GM18507 (cell line): ENCODE measurements at regions not wholly inside any gene's neighbourhood (a gene's known extent, or its start where the extent isn't known, plus 50 kb on each side); places are given as distances from the start of the nearest gene placed in this dataset.

Source experiments
- DNase-seq: peaks from one replicate; pipeline ENCODE4 v3.0.0; 2011; ENCODE audit warnings: low read depth; ENCODE audit not compliant: insufficient read length; ENCODE audit errors: extremely low spot score
- FAIRE-seq: peaks from 2 replicates; lab custom pipeline; 2011; peaks lifted over from hg19 to GRCh38; lab: Jason Lieb, UNC

- DNase-seq (no peak), FAIRE-seq (no peak)
These were observed 459.1 kb downstream of the MIAT start for GRCh38 chr22:27116312-27117086.

DNA sequence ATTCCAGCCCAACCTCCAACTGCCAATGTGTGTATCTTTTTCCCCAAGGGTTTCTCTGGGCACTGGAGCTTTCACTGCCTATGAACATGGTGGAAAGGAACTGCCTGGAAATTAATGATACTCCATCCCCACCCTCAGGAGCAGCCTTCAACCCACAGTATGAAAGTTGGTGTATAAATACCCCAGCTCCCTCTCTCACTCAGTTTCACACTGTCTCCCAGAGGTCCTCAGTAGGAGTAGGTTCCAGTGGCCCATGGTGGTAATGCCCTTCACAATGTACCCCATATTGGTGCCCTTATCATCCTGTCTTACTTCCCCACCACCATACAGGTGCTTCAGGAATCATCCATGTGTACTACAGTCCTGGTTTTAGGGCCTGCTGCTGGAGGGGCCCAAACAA, 462.6 kb downstream of the MIAT start:
- no peak for FAIRE-seq
- no peak for DNase-seq

- FAIRE-seq (no peak), DNase-seq (no peak)
These were observed 465.2 kb downstream of the MIAT start for GRCh38 chr22:27122574-27122973.

GRCh38 chr22:27123880-27124279, 466.5 kb downstream of the MIAT start:
- DNase-seq (no peak), FAIRE-seq (no peak)

DNA sequence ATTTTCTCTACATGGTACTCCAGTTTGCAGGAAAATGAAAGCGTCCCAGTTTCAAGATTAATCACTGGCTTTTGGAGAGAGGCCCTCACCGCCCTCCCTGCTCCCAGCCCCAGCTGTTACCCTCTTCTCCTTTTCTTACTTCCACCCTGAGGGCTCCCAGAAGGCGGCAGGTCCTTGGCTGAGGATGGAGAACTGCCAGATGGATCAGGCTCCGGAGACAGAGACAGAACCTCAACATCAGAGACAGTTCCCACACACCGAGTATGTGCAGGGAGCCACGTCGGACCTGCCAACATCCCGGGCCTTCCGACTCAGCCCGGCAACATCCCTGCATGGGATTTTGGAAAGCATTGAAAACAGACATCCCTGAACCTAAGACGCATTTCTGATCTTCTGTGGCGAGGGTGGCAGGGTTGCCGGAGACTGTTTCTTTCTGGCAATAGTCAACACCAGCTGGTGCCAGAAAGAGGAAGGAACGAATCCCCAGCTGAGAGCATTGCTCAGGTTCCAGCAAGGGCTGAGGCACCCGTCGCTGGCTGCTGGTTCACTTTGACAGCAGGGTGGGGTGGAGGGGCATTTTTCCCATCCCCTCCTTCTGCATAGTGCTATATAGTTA, 467.1 kb downstream of the MIAT start:
- FAIRE-seq: no peak
- DNase-seq: no peak

DNA sequence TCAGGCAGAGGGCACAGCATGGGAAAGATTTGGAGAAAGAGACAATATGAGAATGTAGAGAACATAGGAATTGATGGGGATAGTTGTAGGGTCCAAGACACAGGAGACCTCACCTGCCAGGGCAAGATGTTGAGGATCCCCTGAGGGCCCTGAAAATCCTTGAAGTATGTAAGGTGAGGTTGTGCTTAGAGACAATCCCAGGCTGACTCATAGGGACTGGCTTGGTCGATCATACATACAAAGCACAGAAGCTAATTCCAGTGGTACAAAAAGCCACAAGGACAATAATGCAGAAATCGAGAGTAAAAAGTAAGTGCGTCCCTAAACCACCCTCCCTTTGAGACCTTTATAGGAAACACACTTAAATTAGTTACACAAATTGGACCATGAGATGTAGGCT, 468.2 kb downstream of the MIAT start:
- FAIRE-seq (no peak), DNase-seq (no peak)

DNA sequence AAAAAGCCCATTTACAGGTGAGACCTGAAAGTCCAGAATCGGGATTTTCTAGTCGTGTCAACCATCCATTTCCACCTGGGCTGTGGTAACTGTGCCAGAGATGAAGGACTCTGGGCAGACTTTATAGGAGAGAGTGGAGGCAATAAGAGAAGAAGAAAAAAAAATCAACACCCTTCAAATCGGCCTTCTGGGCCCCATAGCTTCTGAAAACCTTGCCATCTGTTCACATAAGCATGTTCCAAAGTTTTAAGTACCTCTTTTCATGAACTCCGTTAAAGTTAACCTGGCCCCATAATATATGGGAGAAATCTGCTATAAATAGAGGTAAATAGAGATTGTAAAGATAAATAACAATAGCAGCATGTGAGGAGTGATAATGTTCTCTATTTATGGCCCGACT, 470.5 kb downstream of the MIAT start:
- FAIRE-seq (no peak), DNase-seq (no peak)

DNA sequence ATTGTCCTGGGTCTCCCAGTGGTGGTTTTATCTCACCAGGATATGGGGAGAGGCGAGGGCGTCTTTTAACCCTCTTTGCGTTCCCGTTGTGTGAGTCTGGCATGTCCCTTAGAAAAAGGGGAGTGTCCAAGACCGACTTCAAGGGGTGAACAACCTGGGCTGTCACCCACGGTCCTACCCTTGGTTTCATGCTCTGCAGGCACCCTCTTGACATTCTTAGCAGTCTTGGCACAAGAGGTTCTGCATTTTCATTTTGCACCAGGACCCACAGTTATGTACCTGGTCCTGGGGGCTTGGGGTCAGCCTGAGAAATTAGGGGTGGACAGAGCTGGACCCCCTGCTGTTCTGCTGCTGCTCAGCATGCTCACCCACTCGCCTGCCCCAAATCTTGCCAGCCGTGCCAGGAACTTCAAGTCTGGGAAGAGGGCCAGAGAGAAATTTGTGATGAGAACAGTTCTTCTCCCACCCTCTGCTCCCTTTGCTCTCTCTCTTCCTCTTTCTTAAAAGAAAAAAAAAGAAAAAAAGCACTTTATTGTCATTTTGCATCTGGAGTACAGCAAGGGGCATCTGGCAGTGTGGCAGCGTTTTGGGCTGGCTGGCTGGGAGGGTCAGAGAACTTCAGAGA, 471.2 kb downstream of the MIAT start:
- DNase-seq: no peak
- no peak for FAIRE-seq

GRCh38 chr22:27129266-27129665, 471.9 kb downstream of the MIAT start:
- DNase-seq (no peak), FAIRE-seq (no peak)

DNA sequence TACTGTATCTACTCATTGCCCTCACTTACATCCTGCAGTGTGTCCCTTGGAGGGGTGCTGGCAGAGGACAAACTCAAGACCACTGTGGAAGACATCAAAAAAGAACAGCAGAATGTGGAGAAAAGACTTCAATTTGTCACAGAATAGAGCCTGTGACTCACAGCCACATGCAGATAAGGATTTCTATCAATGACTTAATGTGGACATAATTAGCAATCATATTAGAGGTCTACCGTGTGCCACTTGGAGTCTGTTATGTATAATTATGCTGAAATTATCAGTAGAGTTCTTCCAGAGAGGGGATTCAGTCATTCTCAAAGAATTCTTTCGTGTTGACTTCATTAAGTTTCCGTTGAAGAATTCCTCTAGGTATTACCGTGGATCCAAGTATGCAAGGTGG, 473.5 kb downstream of the MIAT start:
- no peak for FAIRE-seq
- no peak for DNase-seq

DNA sequence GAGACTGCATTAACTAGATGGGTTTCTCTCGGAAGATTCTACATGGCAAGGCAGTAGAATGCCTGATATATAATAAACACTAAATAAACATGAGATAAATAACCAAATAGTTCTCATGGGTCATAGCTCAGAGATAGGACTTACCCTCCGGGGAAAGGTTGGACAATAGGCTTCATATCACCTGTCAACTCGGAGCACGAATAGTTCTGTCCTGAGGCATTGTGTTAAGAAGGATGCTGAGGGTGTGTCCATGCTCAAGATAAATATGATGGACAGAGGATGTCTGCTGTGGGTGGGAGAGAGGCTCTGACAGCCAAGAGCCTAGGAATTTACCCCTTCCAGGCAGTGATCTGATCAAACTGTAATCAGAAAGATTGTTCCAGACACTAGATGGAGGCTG, 474.0 kb downstream of the MIAT start:
- FAIRE-seq (no peak), DNase-seq (no peak)

GRCh38 chr22:27132400-27132799, 475.0 kb downstream of the MIAT start:
- FAIRE-seq (no peak), DNase-seq (no peak)

DNA sequence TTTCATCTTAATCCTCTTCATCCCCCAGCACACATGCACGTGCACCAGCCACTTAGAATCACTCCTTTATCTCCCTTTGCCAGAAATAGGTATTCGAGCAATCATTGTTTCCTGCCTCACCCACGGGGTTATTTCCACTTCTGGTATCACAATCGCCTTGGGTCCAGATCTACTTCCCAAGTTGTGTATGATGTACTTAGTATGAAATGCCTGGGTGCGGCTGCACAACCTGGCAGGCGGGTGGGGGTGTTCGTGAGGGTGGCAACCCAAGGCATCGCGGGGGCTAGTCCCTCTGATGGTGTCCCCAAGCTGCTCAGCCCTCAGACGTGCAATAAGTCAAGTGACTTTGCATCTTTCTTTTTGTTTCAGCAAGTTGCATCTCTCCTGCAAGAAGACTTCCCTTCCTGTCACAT, 475.6 kb downstream of the MIAT start:
- FAIRE-seq: no peak
- no peak for DNase-seq

DNA sequence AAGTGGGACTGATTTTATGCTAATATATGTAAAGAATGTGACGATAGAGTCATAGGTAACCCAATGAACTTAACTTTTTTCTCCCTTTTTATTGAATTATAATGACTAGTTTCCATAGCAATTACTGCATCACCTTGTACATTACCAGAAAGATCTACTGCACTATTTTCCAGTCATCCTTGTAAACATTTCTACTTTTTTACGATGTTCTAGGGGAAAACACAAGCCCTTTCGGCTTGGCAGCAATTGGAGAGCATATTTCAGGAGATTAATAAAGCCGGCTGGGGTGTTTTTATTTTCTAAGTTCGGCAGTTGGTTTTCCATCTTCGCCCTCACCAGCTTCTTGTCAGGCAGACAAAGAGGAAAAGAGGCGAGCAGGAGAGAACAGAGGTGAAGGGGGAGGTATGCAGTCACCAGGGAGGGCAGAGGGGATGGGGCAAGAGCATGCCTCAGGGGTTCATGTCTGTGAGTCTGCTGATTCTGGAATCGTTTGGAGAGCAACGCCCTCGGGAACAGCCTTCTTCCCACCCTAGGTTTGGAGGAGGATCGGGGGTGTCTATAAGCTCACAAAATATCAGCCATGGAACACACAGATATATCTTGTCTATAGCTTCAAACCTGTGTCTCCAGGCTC, 476.4 kb downstream of the MIAT start:
- FAIRE-seq: no peak
- no peak for DNase-seq

DNA sequence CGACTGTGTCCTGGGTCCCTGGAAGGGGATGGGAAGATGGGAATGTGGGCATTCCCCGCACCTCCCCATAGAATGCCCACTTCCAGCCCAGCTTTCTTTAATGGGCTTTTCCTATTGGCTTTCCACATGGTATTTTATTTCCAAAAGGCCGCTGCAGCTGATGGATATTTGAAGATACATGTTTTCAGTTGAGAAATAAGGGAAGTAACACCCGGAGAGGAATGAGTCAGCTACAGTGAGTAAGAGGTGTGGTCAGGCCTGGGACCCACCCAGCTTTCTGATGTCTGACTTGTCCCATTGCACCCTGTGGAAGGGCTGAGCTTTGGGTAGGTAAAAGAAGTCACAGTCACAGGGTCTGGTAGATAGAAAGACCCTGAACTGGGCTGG, 476.9 kb downstream of the MIAT start:
- FAIRE-seq: no peak
- DNase-seq: peak; percentile 11

GRCh38 chr22:27135031-27135981, 477.9 kb downstream of the MIAT start:
- DNase-seq (no peak), FAIRE-seq (no peak)

- DNase-seq (no peak), FAIRE-seq (no peak)
These were observed 479.2 kb downstream of the MIAT start for GRCh38 chr22:27136596-27136995.

DNA sequence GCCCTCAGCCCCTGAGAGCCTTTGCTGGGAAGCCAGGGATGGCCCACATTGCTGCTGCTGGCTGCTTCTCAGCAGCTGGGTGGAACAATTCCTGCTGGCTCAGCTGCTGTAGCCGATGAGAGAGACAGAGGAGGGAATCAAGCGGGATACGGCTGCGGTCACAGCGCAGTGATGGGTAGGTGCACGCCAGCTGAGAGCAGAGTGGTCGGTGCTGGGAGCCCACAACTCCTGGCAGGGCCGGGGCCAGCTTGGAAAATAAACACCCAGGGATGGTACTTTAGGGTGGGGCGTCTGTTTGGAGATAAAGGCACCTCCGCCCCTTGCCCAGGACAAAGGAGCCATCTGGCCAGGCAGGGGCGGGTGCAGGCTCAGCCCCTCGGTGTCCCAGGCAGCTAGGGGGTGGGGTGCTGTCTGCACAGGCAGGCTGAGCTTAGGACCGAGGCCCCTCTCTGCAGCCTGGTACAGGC, 480.5 kb downstream of the MIAT start:
- DNase-seq: no peak

DNA sequence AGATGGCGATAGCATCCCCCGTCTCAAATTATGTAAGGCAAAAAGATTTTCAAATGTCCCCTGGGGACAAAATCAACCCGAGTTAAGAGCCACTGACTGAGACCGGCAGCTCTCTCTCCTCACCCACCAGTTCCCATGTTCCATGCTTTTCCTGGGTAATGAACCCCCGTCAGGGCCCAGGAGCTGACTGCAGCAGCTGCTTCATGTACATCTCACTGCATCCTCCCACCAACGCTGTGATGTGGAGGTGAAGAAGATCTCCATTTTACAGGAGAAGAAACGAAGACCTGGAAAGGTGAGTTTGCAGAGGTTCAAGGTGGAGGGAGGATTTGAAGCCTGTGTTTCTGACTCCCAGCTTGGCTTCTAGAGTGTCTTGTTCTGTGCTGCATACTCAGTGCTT, 481.1 kb downstream of the MIAT start:
- DNase-seq (no peak), FAIRE-seq (no peak)

More for the DNA sequence above, 480.5 kb downstream of the MIAT start:
- no peak for FAIRE-seq
